ENCODE measurements at regions not wholly inside any gene's neighbourhood (a gene's known extent, or its start where the extent isn't known, plus 50 kb on each side); places are given as distances from the start of the nearest gene placed in this dataset.
"Not testable (repeated sequence)": the region's sequence is repeated elsewhere in the genome, so short reads cannot be mapped to it uniquely, and the experiment has no call there.

GRCh38 chr7:81445462-81445861, 324.4 kb downstream of the HGF start:
- H3K27me3 ChIP-seq (ENCODE audit: insufficient read depth, low read length, poor library complexity, severe bottlenecking): no peaks in the 10 kb centered on the region
- H3K4me3 ChIP-seq (ENCODE audit: low read length, poor library complexity, severe bottlenecking): no peak overlapping the region
- no peaks in the 10 kb centered on the region for H3K36me3 ChIP-seq (ENCODE audit: insufficient read depth, low read length)
- no peaks in the 10 kb centered on the region for H3K4me1 ChIP-seq (ENCODE audit: insufficient read depth, low read length, poor library complexity, severe bottlenecking)
- no peaks in the 10 kb centered on the region for H4K20me1 ChIP-seq (ENCODE audit: insufficient read depth, low read length, poor library complexity, severe bottlenecking)
- no peak overlapping the region for H3K9ac ChIP-seq (ENCODE audit: low read depth, low read length, poor library complexity, severe bottlenecking)
- no peak overlapping the region for H2AFZ ChIP-seq (ENCODE audit: low read length)
- no peaks in the 10 kb centered on the region for H3K9me3 ChIP-seq (ENCODE audit: insufficient read depth, low read depth, low read length)
- no peak overlapping the region for H3K4me2 ChIP-seq (ENCODE audit: low read depth, low read length, poor library complexity, severe bottlenecking)
- H3K9me2 ChIP-seq (replicated peaks; ENCODE audit: low read depth, low read length): no peaks in the 10 kb centered on the region
- no peak for TF ChIP-seq EZH2phosphoT487 (IDR thresholded peaks at IDR 0.05; ENCODE audit: borderline replicate concordance)
- TF ChIP-seq, protein P1, sequence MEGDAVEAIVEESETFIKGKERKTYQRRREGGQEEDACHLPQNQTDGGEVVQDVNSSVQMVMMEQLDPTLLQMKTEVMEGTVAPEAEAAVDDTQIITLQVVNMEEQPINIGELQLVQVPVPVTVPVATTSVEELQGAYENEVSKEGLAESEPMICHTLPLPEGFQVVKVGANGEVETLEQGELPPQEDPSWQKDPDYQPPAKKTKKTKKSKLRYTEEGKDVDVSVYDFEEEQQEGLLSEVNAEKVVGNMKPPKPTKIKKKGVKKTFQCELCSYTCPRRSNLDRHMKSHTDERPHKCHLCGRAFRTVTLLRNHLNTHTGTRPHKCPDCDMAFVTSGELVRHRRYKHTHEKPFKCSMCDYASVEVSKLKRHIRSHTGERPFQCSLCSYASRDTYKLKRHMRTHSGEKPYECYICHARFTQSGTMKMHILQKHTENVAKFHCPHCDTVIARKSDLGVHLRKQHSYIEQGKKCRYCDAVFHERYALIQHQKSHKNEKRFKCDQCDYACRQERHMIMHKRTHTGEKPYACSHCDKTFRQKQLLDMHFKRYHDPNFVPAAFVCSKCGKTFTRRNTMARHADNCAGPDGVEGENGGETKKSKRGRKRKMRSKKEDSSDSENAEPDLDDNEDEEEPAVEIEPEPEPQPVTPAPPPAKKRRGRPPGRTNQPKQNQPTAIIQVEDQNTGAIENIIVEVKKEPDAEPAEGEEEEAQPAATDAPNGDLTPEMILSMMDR (conservative IDR thresholded peaks at IDR 0.05; ENCODE audit: low read length): no peak
- H3K79me2 ChIP-seq (ENCODE audit: insufficient read depth, low read length): no peaks in the 10 kb centered on the region
- H3F3A ChIP-seq (ENCODE audit: low read depth): no peaks in the 10 kb centered on the region

DNA sequence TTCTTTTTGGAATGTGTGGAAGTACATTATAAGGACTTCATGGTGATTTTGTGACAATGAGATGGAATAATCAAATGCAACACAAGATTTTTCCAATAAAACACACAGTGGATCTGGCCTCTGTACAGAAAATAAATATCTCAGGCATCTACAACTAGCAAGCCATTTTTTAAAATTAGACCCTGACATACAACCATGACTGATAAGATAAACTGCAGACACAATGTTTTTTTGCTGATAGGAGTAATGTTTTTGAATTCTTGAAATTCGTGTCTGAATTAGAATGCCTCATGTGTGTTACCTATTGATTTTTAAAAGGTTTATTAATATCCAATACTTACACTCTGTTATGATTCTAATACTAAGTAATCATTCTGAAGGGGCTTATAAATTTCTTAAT, 328.1 kb downstream of the HGF start:
- Histone ChIP-seq H3K4me3 (ENCODE audit: low read length, poor library complexity, severe bottlenecking) (no peak overlapping the region), H3K36me3 (ENCODE audit: insufficient read depth, low read length) (no peaks in the 10 kb centered on the region), H3K79me2 (ENCODE audit: insufficient read depth, low read length) (no peaks in the 10 kb centered on the region), H3K9me2 (replicated peaks; ENCODE audit: low read depth, low read length) (no peaks in the 10 kb centered on the region), H3F3A (ENCODE audit: low read depth) (no peaks in the 10 kb centered on the region), H3K9me3 (ENCODE audit: insufficient read depth, low read depth, low read length) (no peaks in the 10 kb centered on the region), H3K4me1 (ENCODE audit: insufficient read depth, low read length, poor library complexity, severe bottlenecking) (no peaks in the 10 kb centered on the region), H3K4me2 (ENCODE audit: low read depth, low read length, poor library complexity, severe bottlenecking) (no peak overlapping the region), H3K9ac (ENCODE audit: low read depth, low read length, poor library complexity, severe bottlenecking) (no peak overlapping the region), H3K27me3 (ENCODE audit: insufficient read depth, low read length, poor library complexity, severe bottlenecking) (no peaks in the 10 kb centered on the region), H2AFZ (ENCODE audit: low read length) (no peak overlapping the region), H4K20me1 (ENCODE audit: insufficient read depth, low read length, poor library complexity, severe bottlenecking) (no peaks in the 10 kb centered on the region)
- TF ChIP-seq, protein P1 (conservative IDR thresholded peaks at IDR 0.05; ENCODE audit: low read length): no peak
- TF ChIP-seq EZH2phosphoT487 (IDR thresholded peaks at IDR 0.05; ENCODE audit: borderline replicate concordance): no peak

DNA sequence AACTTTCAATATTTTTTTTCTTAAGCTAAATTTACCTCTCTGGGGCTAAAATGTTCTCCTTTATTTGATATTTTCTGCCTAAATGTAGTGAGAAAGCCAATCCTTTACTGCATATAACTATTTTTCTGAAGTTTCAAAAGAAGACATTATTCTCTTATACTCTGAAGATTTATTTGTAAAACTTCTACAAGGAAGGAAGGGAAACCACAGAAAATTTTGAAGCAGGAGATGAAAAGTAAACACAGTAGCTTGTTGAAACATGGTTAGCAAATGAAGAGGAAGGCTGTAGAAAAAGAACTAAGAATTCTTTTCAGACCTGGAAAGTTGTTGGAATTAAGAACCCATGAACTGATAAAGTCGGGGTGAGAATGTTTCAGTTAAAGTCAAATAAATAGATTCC, 330.3 kb downstream of the HGF start:
- Histone ChIP-seq H3F3A (ENCODE audit: low read depth) (no peaks in the 10 kb centered on the region), H3K4me1 (ENCODE audit: insufficient read depth, low read length, poor library complexity, severe bottlenecking) (no peaks in the 10 kb centered on the region), H3K79me2 (ENCODE audit: insufficient read depth, low read length) (no peaks in the 10 kb centered on the region), H4K20me1 (ENCODE audit: insufficient read depth, low read length, poor library complexity, severe bottlenecking) (no peaks in the 10 kb centered on the region), H3K9me2 (replicated peaks; ENCODE audit: low read depth, low read length) (no peaks in the 10 kb centered on the region), H3K36me3 (ENCODE audit: insufficient read depth, low read length) (no peaks in the 10 kb centered on the region), H2AFZ (ENCODE audit: low read length) (no peak overlapping the region), H3K4me2 (ENCODE audit: low read depth, low read length, poor library complexity, severe bottlenecking) (no peak overlapping the region), H3K4me3 (ENCODE audit: low read length, poor library complexity, severe bottlenecking) (no peak overlapping the region), H3K9me3 (ENCODE audit: insufficient read depth, low read depth, low read length) (no peaks in the 10 kb centered on the region), H3K27me3 (ENCODE audit: insufficient read depth, low read length, poor library complexity, severe bottlenecking) (no peaks in the 10 kb centered on the region), H3K9ac (ENCODE audit: low read depth, low read length, poor library complexity, severe bottlenecking) (no peak overlapping the region)
- no peak for TF ChIP-seq EZH2phosphoT487 (IDR thresholded peaks at IDR 0.05; ENCODE audit: borderline replicate concordance)
- TF ChIP-seq, protein P1 (conservative IDR thresholded peaks at IDR 0.05; ENCODE audit: low read length): no peak

DNA sequence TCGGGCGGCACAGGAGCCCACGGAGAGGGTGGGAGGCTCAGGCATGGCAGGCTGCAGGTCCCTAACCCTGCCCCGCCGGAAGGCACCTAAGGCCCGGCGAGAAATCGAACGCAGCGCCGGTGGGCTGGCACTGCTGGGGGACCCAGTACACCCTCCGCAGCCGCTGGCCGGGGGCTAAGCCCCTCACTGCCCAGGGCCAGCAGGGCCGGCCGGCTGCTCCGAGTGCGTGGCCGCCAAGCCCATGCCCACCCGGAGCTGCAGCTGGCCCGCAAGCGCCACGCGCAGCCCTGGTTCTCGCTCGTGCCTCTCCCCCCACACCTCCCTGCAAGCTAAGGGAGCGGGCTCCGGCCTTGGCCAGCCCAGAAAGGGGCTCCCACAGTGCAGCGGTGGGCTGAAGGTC, 332.7 kb downstream of the HGF start:
- not testable (repeated sequence) for H3K9me2 ChIP-seq (replicated peaks; ENCODE audit: low read depth, low read length); H3K36me3 ChIP-seq (ENCODE audit: insufficient read depth, low read length); H2AFZ ChIP-seq (ENCODE audit: low read length); H4K20me1 ChIP-seq (ENCODE audit: insufficient read depth, low read length, poor library complexity, severe bottlenecking); H3K4me3 ChIP-seq (ENCODE audit: low read length, poor library complexity, severe bottlenecking); H3K4me2 ChIP-seq (ENCODE audit: low read depth, low read length, poor library complexity, severe bottlenecking); H3K9me3 ChIP-seq (ENCODE audit: insufficient read depth, low read depth, low read length); H3F3A ChIP-seq (ENCODE audit: low read depth); H3K9ac ChIP-seq (ENCODE audit: low read depth, low read length, poor library complexity, severe bottlenecking); H3K79me2 ChIP-seq (ENCODE audit: insufficient read depth, low read length); H3K27me3 ChIP-seq (ENCODE audit: insufficient read depth, low read length, poor library complexity, severe bottlenecking); H3K4me1 ChIP-seq (ENCODE audit: insufficient read depth, low read length, poor library complexity, severe bottlenecking)
